Trophoblast cell (in vitro differentiated cells and primary cell): ENCODE measurements at regions not wholly inside any gene's neighbourhood (a gene's known extent, or its start where the extent isn't known, plus 50 kb on each side); places are given as distances from the start of the nearest gene placed in this dataset.

Source experiments
- DNase-seq, 2 donors: peaks; one replicate each; pipeline ENCODE4 v3.0.0-alpha.2; 2016
- H2AFZ ChIP-seq: 2 replicates; pipeline ENCODE4 v1.6.1; 2013; ENCODE audit warnings: low read length, moderate library complexity, mild to moderate bottlenecking; ENCODE audit not compliant: insufficient read depth, poor library complexity
- H2AK5ac ChIP-seq: 2 replicates; pipeline ENCODE4 v1.6.1; 2013; ENCODE audit warnings: mild to moderate bottlenecking, low read length
- H2BK120ac ChIP-seq: 2 replicates; pipeline ENCODE4 v1.6.1; 2013; ENCODE audit warnings: low read length, mild to moderate bottlenecking, moderate library complexity; ENCODE audit not compliant: insufficient read depth, poor library complexity
- H2BK12ac ChIP-seq: 2 replicates; pipeline ENCODE4 v1.6.1; 2013; ENCODE audit warnings: mild to moderate bottlenecking, low read length, moderate library complexity
- H2BK5ac ChIP-seq: 2 replicates; pipeline ENCODE4 v1.6.1; 2013; ENCODE audit warnings: low read length, low read depth, moderate library complexity, mild to moderate bottlenecking; ENCODE audit not compliant: poor library complexity
- H3K14ac ChIP-seq: 2 replicates; pipeline ENCODE4 v1.6.1; 2013; ENCODE audit warnings: mild to moderate bottlenecking, low read length
- H3K18ac ChIP-seq: 2 replicates; pipeline ENCODE4 v1.6.1; 2013; ENCODE audit warnings: mild to moderate bottlenecking, low read length
- H3K23ac ChIP-seq: 2 replicates; pipeline ENCODE4 v1.6.1; 2013; ENCODE audit warnings: low read length
- H3K27ac ChIP-seq: 2 replicates; pipeline ENCODE4 v1.5.1; 2013; ENCODE audit warnings: low read depth, mild to moderate bottlenecking, inconsistent platforms, low read length, moderate library complexity
- H3K27me3 ChIP-seq: 2 replicates; pipeline ENCODE4 v1.6.1; 2013; ENCODE audit warnings: inconsistent platforms, mild to moderate bottlenecking, low read length, moderate library complexity; ENCODE audit not compliant: insufficient read depth
- H3K36me3 ChIP-seq, 2 experiments: 1 replicate in 1 of 2; 2 replicates in 1 of 2; pipeline ENCODE4 v1.6.1; 2013; ENCODE audit warnings: low read length in 2 of 2, mild to moderate bottlenecking in 2 of 2, moderate library complexity in 1 of 2; ENCODE audit not compliant: insufficient read depth in 2 of 2, control insufficient read depth in 1 of 2
- H3K4ac ChIP-seq: 2 replicates; pipeline ENCODE4 v1.6.1; 2013; ENCODE audit warnings: low read depth, mild to moderate bottlenecking, low read length, moderate library complexity
- H3K4me1 ChIP-seq, 2 experiments: 1 replicate in 1 of 2; 2 replicates in 1 of 2; pipeline ENCODE4 v1.6.1; 2013; ENCODE audit warnings: low read length in 2 of 2, mild to moderate bottlenecking in 2 of 2, moderate library complexity in 1 of 2; ENCODE audit not compliant: insufficient read depth in 2 of 2, control insufficient read depth in 1 of 2
- H3K4me2 ChIP-seq: 2 replicates; pipeline ENCODE4 v1.6.1; 2013; ENCODE audit warnings: inconsistent platforms, mild to moderate bottlenecking, low read length, moderate library complexity
- H3K4me3 ChIP-seq: 2 replicates; pipeline ENCODE4 v1.5.1; 2013; ENCODE audit warnings: mild to moderate bottlenecking, low read depth, low read length, inconsistent platforms
- H3K79me1 ChIP-seq: one replicate; pipeline ENCODE4 v1.6.1; 2013; ENCODE audit warnings: low read length
- H3K79me2 ChIP-seq: 2 replicates; pipeline ENCODE4 v1.6.1; 2013; ENCODE audit warnings: low read length, mild to moderate bottlenecking; ENCODE audit not compliant: control insufficient read depth, insufficient read depth, poor library complexity
- H3K9ac ChIP-seq: 2 replicates; pipeline ENCODE4 v1.6.1; 2013; ENCODE audit warnings: mild to moderate bottlenecking, low read length
- H3K9me3 ChIP-seq: 2 replicates; pipeline ENCODE4 v1.6.1; 2013; ENCODE audit warnings: low read depth, mild to moderate bottlenecking, control low read depth, inconsistent platforms, low read length; ENCODE audit not compliant: insufficient read depth
- H4K12ac ChIP-seq: 2 replicates; pipeline ENCODE4 v1.6.1; 2013; ENCODE audit warnings: low read depth, mild to moderate bottlenecking, low read length, moderate library complexity
- H4K8ac ChIP-seq: 2 replicates; pipeline ENCODE4 v1.6.1; 2013; ENCODE audit warnings: low read depth, mild to moderate bottlenecking, low read length, moderate library complexity
- H4K91ac ChIP-seq: one replicate; pipeline ENCODE4 v1.6.1; 2013; ENCODE audit warnings: low read depth, mild to moderate bottlenecking, low read length, moderate library complexity
- WGBS: extraction: QIAGEN DNeasy Blood & Tissue Kit; methylation state at CpG from one replicate; pipeline ENCODE4 v1.1.7; 2013; ENCODE audit warnings: missing lambda C conversion rate; ENCODE audit not compliant: insufficient read length, insufficient coverage; ENCODE audit errors: extremely low coverage; 5-methylcytosine and 5-hydroxymethylcytosine counted together

DNA sequence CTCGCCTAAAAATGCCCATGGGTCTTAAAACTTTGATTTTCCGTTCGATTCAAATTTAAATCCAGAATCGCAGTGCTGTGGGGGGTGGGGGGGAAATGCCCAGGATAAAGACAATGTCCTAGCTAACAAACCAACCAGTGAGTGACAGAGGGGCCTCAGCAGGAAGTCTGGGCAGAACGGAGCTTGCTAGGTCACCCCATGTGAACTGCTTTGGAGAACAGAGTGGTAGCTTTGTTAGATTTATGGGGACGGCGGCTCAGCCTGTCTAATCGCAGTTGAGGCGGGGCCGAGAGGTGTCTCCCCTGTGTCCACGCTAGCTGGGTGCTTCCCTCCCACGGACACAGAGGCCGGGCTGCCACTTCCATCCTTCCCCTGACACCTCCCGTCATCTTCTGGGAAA lies 243.9 kb downstream of the CTTN start:
- Histone ChIP-seq H2AK5ac (no peak overlapping the region), H3K9me3 (no peaks in the 10 kb centered on the region), H4K8ac (no peak overlapping the region), H3K18ac (no peak overlapping the region), H2BK5ac (no peak overlapping the region), H3K36me3 (no peaks in the 10 kb centered on the region), H2BK12ac (no peak overlapping the region), H2AFZ (no peak overlapping the region), H3K23ac (no peak overlapping the region), H4K91ac (no peak overlapping the region), H3K4ac (no peak overlapping the region), H2BK120ac (no peak overlapping the region), H3K27me3 (no peaks in the 10 kb centered on the region), H3K4me2 (no peak overlapping the region), H3K79me2 (no peaks in the 10 kb centered on the region), H3K27ac (no peak overlapping the region), H3K14ac (no peak overlapping the region), H4K12ac (no peak overlapping the region), H3K4me3 (no peak overlapping the region), H3K79me1 (peaks cover 6% of the 10 kb centered on the region), H3K9ac (no peak overlapping the region), H3K4me1 (no peaks in the 10 kb centered on the region)
- no peak for DNase-seq
- WGBS = no CpG with 5 or more reads among the region's 14 CpGs

DNA sequence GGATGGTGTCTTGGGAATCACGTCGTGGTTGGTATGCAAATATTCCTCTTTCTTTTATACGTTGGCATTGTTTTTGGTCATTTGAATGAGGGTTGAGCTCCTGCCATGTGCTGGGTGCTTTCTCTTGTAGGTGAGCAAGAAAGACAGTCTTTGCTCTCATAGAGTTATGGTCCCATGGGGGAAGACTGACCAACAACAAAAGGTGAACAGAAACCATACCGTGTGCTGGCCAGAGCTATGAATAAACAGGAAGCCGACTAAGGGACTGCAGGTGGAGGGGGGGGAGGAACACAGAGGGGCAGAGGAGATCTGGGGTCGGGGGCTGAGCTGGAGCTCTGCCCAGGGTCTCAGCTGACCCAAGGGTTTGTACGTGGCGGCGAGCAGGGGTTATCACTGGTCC lies 245.3 kb downstream of the CTTN start:
- Histone ChIP-seq H4K91ac (peak overlapping the region; percentile 39), H3K79me2 (no peaks in the 10 kb centered on the region), H2BK5ac (no peak overlapping the region), H3K14ac (no peak overlapping the region), H4K8ac (peak overlapping the region; percentile 45), H3K4me2 (no peak overlapping the region), H3K27me3 (no peaks in the 10 kb centered on the region), H3K23ac (no peak overlapping the region), H2AK5ac (no peak overlapping the region), H3K79me1 (peaks cover 6% of the 10 kb centered on the region), H3K36me3 (no peaks in the 10 kb centered on the region), H3K4me3 (no peak overlapping the region), H3K4ac (no peak overlapping the region), H3K18ac (no peak overlapping the region), H3K4me1 (no peaks in the 10 kb centered on the region), H3K9me3 (no peaks in the 10 kb centered on the region), H2BK120ac (no peak overlapping the region), H3K9ac (no peak overlapping the region), H3K27ac (no peak overlapping the region), H4K12ac (no peak overlapping the region), H2BK12ac (no peak overlapping the region), H2AFZ (no peak overlapping the region)
- no CpG with 5 or more reads among the region's 9 CpGs for WGBS
- no peak for DNase-seq

DNA sequence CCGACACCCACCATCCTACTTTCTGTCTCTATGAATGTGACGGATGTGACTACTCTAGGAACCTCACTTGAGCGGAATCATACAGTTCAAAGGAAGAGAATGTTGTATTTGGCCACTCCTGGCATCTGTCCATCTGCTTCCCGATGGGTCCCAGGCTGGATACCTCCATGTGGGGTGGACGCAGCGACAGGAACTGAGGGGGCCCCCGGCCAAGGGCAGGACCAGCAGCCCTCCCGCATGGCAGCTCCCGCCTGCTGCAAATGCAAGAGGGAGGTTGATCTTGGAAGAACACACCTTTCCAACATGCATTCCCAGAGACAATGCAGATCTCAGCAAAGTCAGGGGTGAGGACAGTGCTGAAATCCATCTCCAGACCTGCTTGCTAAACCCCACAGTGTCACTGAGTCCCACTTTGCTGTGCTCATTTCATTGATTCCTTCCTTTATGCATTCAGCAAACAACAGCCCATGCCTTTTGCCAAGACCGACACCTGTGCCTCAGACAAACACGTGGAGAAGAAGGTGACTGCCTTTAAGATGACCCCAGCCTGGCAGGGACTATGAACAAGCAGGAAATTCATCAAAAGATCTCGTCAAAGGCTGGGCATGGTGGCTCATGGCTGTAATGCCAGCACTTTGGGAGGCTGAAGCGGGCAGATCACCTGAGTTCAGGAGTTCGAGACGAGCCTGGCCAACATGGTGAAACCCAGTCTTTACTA lies 246.2 kb downstream of the CTTN start:
- Histone ChIP-seq H3K23ac (no peak overlapping the region), H2BK12ac (peak overlapping the region; percentile 55), H4K8ac (no peak overlapping the region), H3K27me3 (no peaks in the 10 kb centered on the region), H2AK5ac (no peak overlapping the region), H2BK5ac (peak overlapping the region; percentile 53), H3K9ac (no peak overlapping the region), H4K12ac (no peak overlapping the region), H3K4me2 (no peak overlapping the region), H2BK120ac (peak overlapping the region; percentile 36), H3K36me3 (no peaks in the 10 kb centered on the region), H2AFZ (no peak overlapping the region), H3K4ac (peak overlapping the region; percentile 4), H3K9me3 (no peaks in the 10 kb centered on the region), H3K4me3 (no peak overlapping the region), H3K79me2 (no peaks in the 10 kb centered on the region), H3K18ac (peak overlapping the region; percentile 71), H3K27ac (no peak overlapping the region), H3K14ac (peak overlapping the region; percentile 37), H3K4me1 (no peaks in the 10 kb centered on the region), H3K79me1 (peaks cover 6% of the 10 kb centered on the region), H4K91ac (peak overlapping the region; percentile 80)
- no peak for DNase-seq
- no CpG with 5 or more reads among the region's 15 CpGs for WGBS

DNA sequence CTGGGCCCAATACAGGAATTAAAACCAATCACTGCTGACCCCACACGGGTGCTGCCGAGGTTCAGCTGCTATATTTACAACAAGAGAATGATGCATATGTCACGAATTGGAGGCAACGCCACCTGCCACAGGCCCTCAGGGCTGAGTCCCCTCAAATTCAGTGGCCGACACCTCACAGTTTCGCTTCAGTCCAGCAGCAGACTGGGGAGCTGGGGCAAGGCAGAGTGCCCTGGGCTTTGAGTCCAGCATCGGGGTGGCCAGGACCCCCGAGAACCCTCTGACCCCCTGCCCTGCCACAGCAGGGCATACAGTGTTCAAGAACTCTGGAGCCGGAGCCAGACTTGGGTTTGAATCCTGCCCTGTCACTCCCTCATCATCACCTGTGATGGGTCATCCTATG lies 247.2 kb downstream of the CTTN start:
- no peaks in the 10 kb centered on the region for H3K4me1 ChIP-seq
- H4K12ac ChIP-seq = no peak overlapping the region
- H2AK5ac ChIP-seq = no peak overlapping the region
- no peak overlapping the region for H3K23ac ChIP-seq
- H3K27ac ChIP-seq = no peak overlapping the region
- H3K4ac ChIP-seq = no peak overlapping the region
- H3K14ac ChIP-seq = no peak overlapping the region
- no peak overlapping the region for H2BK12ac ChIP-seq
- H3K4me2 ChIP-seq = no peak overlapping the region
- H2AFZ ChIP-seq = no peak overlapping the region
- no peak overlapping the region for H2BK5ac ChIP-seq
- no peak overlapping the region for H4K8ac ChIP-seq
- H3K18ac ChIP-seq = no peak overlapping the region
- WGBS = no CpG with 5 or more reads among the region's 9 CpGs
- DNase-seq = no peak
- no peak overlapping the region for H2BK120ac ChIP-seq
- no peaks in the 10 kb centered on the region for H3K79me2 ChIP-seq
- H3K27me3 ChIP-seq = no peaks in the 10 kb centered on the region
- no peak overlapping the region for H3K9ac ChIP-seq
- H3K4me3 ChIP-seq = no peak overlapping the region
- peaks cover 6% of the 10 kb centered on the region for H3K79me1 ChIP-seq
- no peaks in the 10 kb centered on the region for H3K9me3 ChIP-seq
- H4K91ac ChIP-seq = no peak overlapping the region
- H3K36me3 ChIP-seq = no peaks in the 10 kb centered on the region
